NCI-H1092 treated with DMSO at 0.1 percent for 48 hours (cell line): ENCODE measurements at regions not wholly inside any gene's neighbourhood (a gene's known extent, or its start where the extent isn't known, plus 50 kb on each side); places are given as distances from the start of the nearest gene placed in this dataset.
"Not testable (repeated sequence)": the region's sequence is repeated elsewhere in the genome, so short reads cannot be mapped to it uniquely, and the experiment has no call there.

Source experiments
- DNase-seq: peaks from one replicate; lab custom pipeline; 2025; lab: John Stamatoyannopoulos, UW

GRCh38 chr12:131647667-131648066, 63.2 kb upstream of the SFSWAP start:
- DNase-seq, result no peak

- not testable (repeated sequence) for DNase-seq
Measured at GRCh38 chr12:131655469-131656174, 55.3 kb upstream of the SFSWAP start.

GRCh38 chr12:131656796-131657195, 54.1 kb upstream of the SFSWAP start:
- not testable (repeated sequence) for DNase-seq

DNA sequence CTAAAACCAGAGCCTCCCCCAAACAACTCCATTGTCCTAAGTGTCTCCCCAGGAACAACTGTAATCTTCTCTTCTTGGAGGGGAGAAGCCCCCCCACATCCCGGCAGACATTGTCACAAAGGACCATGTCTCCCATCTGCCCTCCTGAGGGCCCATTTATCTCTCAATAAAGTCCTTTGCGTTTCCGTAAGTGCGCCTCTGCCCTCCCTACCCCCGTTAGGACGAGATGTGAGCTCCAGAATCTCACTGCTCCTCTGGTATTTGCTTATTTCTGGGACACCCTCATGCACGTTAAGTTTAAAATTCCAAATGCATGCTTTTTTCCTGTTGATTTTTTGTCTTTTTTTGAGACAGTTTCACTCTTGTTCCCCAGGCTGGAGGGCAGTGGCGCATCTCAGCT, 52.3 kb upstream of the SFSWAP start:
- not testable (repeated sequence) for DNase-seq

DNA sequence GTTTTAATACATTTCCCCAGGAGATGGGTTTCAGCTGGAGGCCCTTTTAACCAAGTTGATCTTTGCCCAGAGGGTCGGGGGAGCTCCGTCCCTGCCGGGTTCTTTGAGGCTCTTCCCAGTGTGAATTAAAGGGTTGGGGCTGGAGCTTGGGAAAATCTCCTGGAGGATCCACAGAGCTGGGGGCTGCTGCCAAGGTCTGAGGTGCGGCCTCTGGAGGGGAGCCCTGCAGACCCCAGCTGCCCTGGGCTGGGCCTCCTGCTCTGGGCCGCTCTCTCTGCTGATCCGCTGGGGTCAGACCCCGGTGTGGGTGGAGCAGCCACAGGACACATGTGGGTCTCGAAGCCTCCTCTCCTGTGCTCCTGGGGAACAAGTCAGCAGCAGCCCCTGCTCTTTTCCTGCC, 51.4 kb upstream of the SFSWAP start:
- DNase-seq, result not testable (repeated sequence)

DNA sequence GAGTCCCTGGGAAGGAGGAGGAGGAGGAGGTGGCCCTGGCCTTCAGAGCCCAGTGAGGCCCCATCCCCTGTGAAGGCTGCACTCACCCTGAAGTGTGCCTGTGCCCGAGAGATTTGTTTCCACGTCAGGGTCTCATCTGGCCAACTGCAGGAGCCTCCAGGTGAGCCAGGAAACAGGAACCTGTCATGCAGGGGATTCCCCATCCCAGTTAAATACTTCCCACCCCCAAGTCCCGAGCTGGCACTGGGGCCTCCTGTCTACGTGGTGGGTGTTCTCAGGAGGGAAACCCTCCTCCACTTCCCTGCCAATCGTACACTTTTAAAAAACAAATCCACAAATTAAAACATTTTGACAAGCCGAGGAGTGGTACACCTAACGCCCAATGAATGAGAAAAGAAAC, 50.9 kb upstream of the SFSWAP start:
- DNase-seq, result not testable (repeated sequence)

GRCh38 chr12:131660401-131660800, 50.5 kb upstream of the SFSWAP start:
- DNase-seq, result not testable (repeated sequence)
